Lower lobe of right lung (tissue), 2 donors: ENCODE measurements at regions not wholly inside any gene's neighbourhood (a gene's known extent, or its start where the extent isn't known, plus 50 kb on each side); places are given as distances from the start of the nearest gene placed in this dataset.

Source experiments
- ATAC-seq, 2 donors: fragments of 200-7000 bp; cut with Tn5 transposase; one replicate each; pipeline ENCODE4 v1.9.1; 2020 to 2022; ENCODE audit warnings: mild to moderate bottlenecking in 2 of 2, moderate library complexity in 2 of 2
- DNase-seq: peaks from one replicate; pipeline ENCODE4 v3.0.0-alpha.2; 2020
- H3K27ac ChIP-seq: fragments of 200-600 bp; one replicate; pipeline ENCODE4 v1.8.0; 2022
- H3K27me3 ChIP-seq: fragments of 200-600 bp; one replicate; pipeline ENCODE4 v1.8.0; 2022; ENCODE audit warnings: low read depth
- H3K36me3 ChIP-seq: fragments of 200-600 bp; one replicate; pipeline ENCODE4 v1.8.0; 2022; ENCODE audit warnings: mild to moderate bottlenecking
- H3K4me1 ChIP-seq: fragments of 200-600 bp; one replicate; pipeline ENCODE4 v1.8.0; 2022
- H3K4me3 ChIP-seq: fragments of 200-600 bp; one replicate; pipeline ENCODE4 v1.8.0; 2022; ENCODE audit warnings: mild to moderate bottlenecking
- H3K9me3 ChIP-seq: fragments of 200-600 bp; one replicate; pipeline ENCODE4 v1.8.0; 2022
- CTCF ChIP-seq: fragments of 200-600 bp; IDR thresholded peaks from one replicate; pipeline ENCODE4 v1.8.0; 2022; ENCODE audit warnings: antibody characterized with exemption, mild to moderate bottlenecking
- intact Hi-C: fragments of 100-400 bp; cut with DNase I; formaldehyde crosslinking; loops from one replicate; pipeline ENCODE4 v1.11.0; 2022
- donor health status: DM: no; HTN: yes; CAD: no; lungs with severe emphysema.

GRCh38 chr10:78436706-78437406, 403.2 kb downstream of the RPS24 start:
- Histone ChIP-seq H3K4me1 (peaks cover 4% of the 10 kb centered on the region), H3K36me3 (no peaks in the 10 kb centered on the region), H3K27ac (no peak overlapping the region), H3K4me3 (no peak overlapping the region), H3K9me3 (no peaks in the 10 kb centered on the region), H3K27me3 (no peaks in the 10 kb centered on the region)
- TF ChIP-seq CTCF: no peak
- ATAC-seq (no peak), DNase-seq (no peak)
- intact Hi-C loops: no loop called here

GRCh38 chr10:78437407-78437768, 403.7 kb downstream of the RPS24 start:
- Histone ChIP-seq H3K4me3 (no peak overlapping the region), H3K27me3 (no peaks in the 10 kb centered on the region), H3K9me3 (no peaks in the 10 kb centered on the region), H3K27ac (no peak overlapping the region), H3K4me1 (peaks cover 4% of the 10 kb centered on the region), H3K36me3 (no peaks in the 10 kb centered on the region)
- ATAC-seq (no peak), DNase-seq (no peak)
- intact Hi-C loops: no loop called here
- no peak for TF ChIP-seq CTCF

- DNase-seq (no peak), ATAC-seq (no peak)
- Histone ChIP-seq H3K4me3 (no peak overlapping the region), H3K36me3 (no peaks in the 10 kb centered on the region), H3K4me1 (peaks cover 4% of the 10 kb centered on the region), H3K27ac (no peak overlapping the region), H3K27me3 (no peaks in the 10 kb centered on the region), H3K9me3 (no peaks in the 10 kb centered on the region)
- intact Hi-C loops: no loop called here
- no peak for TF ChIP-seq CTCF
Observed at GRCh38 chr10:78437998-78438906, 404.6 kb downstream of the RPS24 start.

GRCh38 chr10:78438907-78439809, 405.5 kb downstream of the RPS24 start:
- intact Hi-C loops: no loop called here
- TF ChIP-seq CTCF: no peak
- H3K4me3 ChIP-seq: no peak overlapping the region
- H3K9me3 ChIP-seq: no peaks in the 10 kb centered on the region
- H3K36me3 ChIP-seq: no peaks in the 10 kb centered on the region
- no peaks in the 10 kb centered on the region for H3K27me3 ChIP-seq
- no peak for ATAC-seq
- no peak for DNase-seq
- peaks cover 4% of the 10 kb centered on the region for H3K4me1 ChIP-seq
- H3K27ac ChIP-seq: no peak overlapping the region

GRCh38 chr10:78441010-78441409, 407.3 kb downstream of the RPS24 start:
- H3K36me3 ChIP-seq: no peaks in the 10 kb centered on the region
- intact Hi-C loops: no loop called here
- H3K4me1 ChIP-seq: peaks cover 4% of the 10 kb centered on the region
- H3K4me3 ChIP-seq: no peak overlapping the region
- H3K9me3 ChIP-seq: no peaks in the 10 kb centered on the region
- peaks cover 2% of the 10 kb centered on the region for H3K27me3 ChIP-seq
- no peak overlapping the region for H3K27ac ChIP-seq
- ATAC-seq (no peak), DNase-seq (no peak)
- TF ChIP-seq CTCF: no peak
